SK-N-SH (cell line): ENCODE measurements at regions not wholly inside any gene's neighbourhood (a gene's known extent, or its start where the extent isn't known, plus 50 kb on each side); places are given as distances from the start of the nearest gene placed in this dataset.

Experiments
- CHD2 ChIP-seq: fragments of 150-350 bp; IDR thresholded peaks from 2 replicates; pipeline ENCODE4 v1.6.1; 2018; ENCODE audit warnings: low read length; ENCODE audit not compliant: partially characterized antibody
- ELF1 ChIP-seq: IDR thresholded peaks from 2 replicates; pipeline ENCODE4 v1.4.0; 2012
- EZH2phosphoT487 ChIP-seq: fragments of 200-600 bp; sonication (generic); IDR thresholded peaks from 2 replicates; pipeline ENCODE4 v1.6.1; 2017; ENCODE audit warnings: low read depth, mixed run types, mild to moderate bottlenecking, antibody characterized with exemption, moderate library complexity, borderline replicate concordance
- FOXJ3 ChIP-seq: sonication (generic); formaldehyde crosslinking; IDR thresholded peaks from 2 replicates; pipeline ENCODE4 v1.5.1; 2020; ENCODE audit warnings: mild to moderate bottlenecking, missing genetic modification reagents
- MXI1 ChIP-seq: IDR thresholded peaks from 2 replicates; pipeline ENCODE4 v1.6.1; 2012; ENCODE audit warnings: mild to moderate bottlenecking, low read depth, low read length, improper control_type of control experiment
- POLR2AphosphoS5 ChIP-seq: IDR thresholded peaks from 2 replicates; pipeline ENCODE4 v1.6.1; 2012; ENCODE audit warnings: low read depth, low read length
- RXRA ChIP-seq: IDR thresholded peaks from 2 replicates; pipeline ENCODE4 v1.4.0; 2012; ENCODE audit warnings: low read depth, mild to moderate bottlenecking, borderline replicate concordance
- SMC3 ChIP-seq: IDR thresholded peaks from 2 replicates; pipeline ENCODE4 v1.6.1; 2012; ENCODE audit warnings: low read depth, low read length, improper control_type of control experiment
- TEAD4 ChIP-seq: IDR thresholded peaks from 2 replicates; pipeline ENCODE4 v1.4.0; 2012; ENCODE audit warnings: mild to moderate bottlenecking, borderline replicate concordance; ENCODE audit not compliant: insufficient read depth
- TF ChIP-seq, protein P1 (sequence below): fragments of 200-600 bp; sonication (generic); IDR thresholded peaks from 2 replicates; pipeline ENCODE4 v1.6.1; 2017; ENCODE audit warnings: antibody characterized with exemption, mild to moderate bottlenecking, moderate library complexity
- TF ChIP-seq, protein P2 (sequence below): IDR thresholded peaks from 2 replicates; pipeline ENCODE4; 2012
- TF ChIP-seq, protein P3 (sequence below): IDR thresholded peaks from 2 replicates; pipeline ENCODE4 v1.6.1; 2012; ENCODE audit warnings: mild to moderate bottlenecking, low read depth, low read length, moderate library complexity
- TF ChIP-seq, protein P4 (sequence below): IDR thresholded peaks from 2 replicates; pipeline ENCODE4 v1.4.0; 2012; ENCODE audit warnings: low read depth, borderline replicate concordance
- TF ChIP-seq, protein P5 (sequence below): IDR thresholded peaks from 2 replicates; pipeline ENCODE4 v1.4.0; 2012; ENCODE audit warnings: low read depth, borderline replicate concordance

DNA sequence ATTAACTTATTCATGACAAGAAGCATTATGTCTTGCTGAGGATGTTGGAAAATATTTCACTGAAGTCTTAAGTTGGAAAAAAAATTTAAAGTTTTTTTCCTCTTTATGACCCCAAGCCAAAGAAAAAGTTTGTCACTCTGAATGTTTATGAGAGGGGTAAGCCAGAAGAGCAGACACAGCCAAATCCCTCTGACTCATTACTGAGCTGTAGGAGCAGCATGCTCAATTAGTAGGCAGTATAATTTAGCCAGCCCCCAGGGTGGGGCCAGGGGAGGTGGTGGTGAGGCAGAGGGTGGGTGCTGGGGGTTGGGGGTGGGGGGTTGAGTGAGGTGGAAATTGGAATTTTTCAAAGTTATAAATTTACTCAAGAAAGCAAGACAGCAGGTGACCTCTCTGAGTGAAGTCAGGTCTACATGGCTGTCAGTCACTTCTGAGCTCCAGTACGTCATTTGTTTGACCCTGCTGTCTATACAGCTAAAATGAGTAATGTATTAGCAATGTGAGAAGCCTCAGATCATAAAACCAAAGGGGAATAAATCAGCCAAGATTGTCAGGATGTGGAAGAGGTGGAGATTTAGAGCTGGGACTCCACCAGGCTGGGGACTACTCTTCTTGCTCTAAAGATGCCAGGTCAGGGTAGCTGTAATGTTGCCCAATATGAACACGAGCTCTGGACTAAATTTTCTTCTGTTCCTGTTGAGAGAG lies 98.8 kb upstream of the NDP start:
- TF ChIP-seq POLR2AphosphoS5 (no peak), ELF1 (no peak), CHD2 (no peak), EZH2phosphoT487 (no peak), FOXJ3 (CRISPR knock-in tag) (no peak), SMC3 (no peak), TEAD4 (no peak), RXRA (no peak), MXI1 (no peak)
- TF ChIP-seq, protein P1, sequence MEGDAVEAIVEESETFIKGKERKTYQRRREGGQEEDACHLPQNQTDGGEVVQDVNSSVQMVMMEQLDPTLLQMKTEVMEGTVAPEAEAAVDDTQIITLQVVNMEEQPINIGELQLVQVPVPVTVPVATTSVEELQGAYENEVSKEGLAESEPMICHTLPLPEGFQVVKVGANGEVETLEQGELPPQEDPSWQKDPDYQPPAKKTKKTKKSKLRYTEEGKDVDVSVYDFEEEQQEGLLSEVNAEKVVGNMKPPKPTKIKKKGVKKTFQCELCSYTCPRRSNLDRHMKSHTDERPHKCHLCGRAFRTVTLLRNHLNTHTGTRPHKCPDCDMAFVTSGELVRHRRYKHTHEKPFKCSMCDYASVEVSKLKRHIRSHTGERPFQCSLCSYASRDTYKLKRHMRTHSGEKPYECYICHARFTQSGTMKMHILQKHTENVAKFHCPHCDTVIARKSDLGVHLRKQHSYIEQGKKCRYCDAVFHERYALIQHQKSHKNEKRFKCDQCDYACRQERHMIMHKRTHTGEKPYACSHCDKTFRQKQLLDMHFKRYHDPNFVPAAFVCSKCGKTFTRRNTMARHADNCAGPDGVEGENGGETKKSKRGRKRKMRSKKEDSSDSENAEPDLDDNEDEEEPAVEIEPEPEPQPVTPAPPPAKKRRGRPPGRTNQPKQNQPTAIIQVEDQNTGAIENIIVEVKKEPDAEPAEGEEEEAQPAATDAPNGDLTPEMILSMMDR, result no peak
- TF ChIP-seq, protein P2, sequence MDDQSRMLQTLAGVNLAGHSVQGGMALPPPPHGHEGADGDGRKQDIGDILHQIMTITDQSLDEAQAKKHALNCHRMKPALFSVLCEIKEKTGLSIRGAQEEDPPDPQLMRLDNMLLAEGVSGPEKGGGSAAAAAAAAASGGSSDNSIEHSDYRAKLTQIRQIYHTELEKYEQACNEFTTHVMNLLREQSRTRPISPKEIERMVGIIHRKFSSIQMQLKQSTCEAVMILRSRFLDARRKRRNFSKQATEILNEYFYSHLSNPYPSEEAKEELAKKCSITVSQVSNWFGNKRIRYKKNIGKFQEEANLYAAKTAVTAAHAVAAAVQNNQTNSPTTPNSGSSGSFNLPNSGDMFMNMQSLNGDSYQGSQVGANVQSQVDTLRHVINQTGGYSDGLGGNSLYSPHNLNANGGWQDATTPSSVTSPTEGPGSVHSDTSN, result peak; percentile 56
- TF ChIP-seq, protein P3, sequence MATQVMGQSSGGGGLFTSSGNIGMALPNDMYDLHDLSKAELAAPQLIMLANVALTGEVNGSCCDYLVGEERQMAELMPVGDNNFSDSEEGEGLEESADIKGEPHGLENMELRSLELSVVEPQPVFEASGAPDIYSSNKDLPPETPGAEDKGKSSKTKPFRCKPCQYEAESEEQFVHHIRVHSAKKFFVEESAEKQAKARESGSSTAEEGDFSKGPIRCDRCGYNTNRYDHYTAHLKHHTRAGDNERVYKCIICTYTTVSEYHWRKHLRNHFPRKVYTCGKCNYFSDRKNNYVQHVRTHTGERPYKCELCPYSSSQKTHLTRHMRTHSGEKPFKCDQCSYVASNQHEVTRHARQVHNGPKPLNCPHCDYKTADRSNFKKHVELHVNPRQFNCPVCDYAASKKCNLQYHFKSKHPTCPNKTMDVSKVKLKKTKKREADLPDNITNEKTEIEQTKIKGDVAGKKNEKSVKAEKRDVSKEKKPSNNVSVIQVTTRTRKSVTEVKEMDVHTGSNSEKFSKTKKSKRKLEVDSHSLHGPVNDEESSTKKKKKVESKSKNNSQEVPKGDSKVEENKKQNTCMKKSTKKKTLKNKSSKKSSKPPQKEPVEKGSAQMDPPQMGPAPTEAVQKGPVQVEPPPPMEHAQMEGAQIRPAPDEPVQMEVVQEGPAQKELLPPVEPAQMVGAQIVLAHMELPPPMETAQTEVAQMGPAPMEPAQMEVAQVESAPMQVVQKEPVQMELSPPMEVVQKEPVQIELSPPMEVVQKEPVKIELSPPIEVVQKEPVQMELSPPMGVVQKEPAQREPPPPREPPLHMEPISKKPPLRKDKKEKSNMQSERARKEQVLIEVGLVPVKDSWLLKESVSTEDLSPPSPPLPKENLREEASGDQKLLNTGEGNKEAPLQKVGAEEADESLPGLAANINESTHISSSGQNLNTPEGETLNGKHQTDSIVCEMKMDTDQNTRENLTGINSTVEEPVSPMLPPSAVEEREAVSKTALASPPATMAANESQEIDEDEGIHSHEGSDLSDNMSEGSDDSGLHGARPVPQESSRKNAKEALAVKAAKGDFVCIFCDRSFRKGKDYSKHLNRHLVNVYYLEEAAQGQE, result no peak
- TF ChIP-seq, protein P4, sequence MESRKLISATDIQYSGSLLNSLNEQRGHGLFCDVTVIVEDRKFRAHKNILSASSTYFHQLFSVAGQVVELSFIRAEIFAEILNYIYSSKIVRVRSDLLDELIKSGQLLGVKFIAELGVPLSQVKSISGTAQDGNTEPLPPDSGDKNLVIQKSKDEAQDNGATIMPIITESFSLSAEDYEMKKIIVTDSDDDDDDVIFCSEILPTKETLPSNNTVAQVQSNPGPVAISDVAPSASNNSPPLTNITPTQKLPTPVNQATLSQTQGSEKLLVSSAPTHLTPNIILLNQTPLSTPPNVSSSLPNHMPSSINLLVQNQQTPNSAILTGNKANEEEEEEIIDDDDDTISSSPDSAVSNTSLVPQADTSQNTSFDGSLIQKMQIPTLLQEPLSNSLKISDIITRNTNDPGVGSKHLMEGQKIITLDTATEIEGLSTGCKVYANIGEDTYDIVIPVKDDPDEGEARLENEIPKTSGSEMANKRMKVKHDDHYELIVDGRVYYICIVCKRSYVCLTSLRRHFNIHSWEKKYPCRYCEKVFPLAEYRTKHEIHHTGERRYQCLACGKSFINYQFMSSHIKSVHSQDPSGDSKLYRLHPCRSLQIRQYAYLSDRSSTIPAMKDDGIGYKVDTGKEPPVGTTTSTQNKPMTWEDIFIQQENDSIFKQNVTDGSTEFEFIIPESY, result no peak
- TF ChIP-seq, protein P5, sequence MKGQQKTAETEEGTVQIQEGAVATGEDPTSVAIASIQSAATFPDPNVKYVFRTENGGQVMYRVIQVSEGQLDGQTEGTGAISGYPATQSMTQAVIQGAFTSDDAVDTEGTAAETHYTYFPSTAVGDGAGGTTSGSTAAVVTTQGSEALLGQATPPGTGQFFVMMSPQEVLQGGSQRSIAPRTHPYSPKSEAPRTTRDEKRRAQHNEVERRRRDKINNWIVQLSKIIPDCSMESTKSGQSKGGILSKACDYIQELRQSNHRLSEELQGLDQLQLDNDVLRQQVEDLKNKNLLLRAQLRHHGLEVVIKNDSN, result no peak
